Stomach (tissue), 4 donors: ENCODE measurements at regions not wholly inside any gene's neighbourhood (a gene's known extent, or its start where the extent isn't known, plus 50 kb on each side); places are given as distances from the start of the nearest gene placed in this dataset.

Experiments used
- POLR2A ChIP-seq, 4 donors: fragments of 450-650 bp; IDR thresholded peaks; one replicate each; pipeline ENCODE4 v1.6.1; 2016; ENCODE audit warnings: antibody characterized with exemption in 4 of 4, control low read depth in 2 of 4, mild to moderate bottlenecking in 1 of 4, moderate library complexity in 1 of 4
- TF ChIP-seq, protein P1 (sequence below), 7 experiments: fragments of 450-650 bp in 4 of 7; fragments of 200-600 bp in 3 of 7; sonication (generic) in 3 of 7; IDR thresholded peaks; one replicate each; pipeline ENCODE4 v1.5.1; 2016 to 2019; ENCODE audit warnings: antibody characterized with exemption in 7 of 7, control low read depth in 2 of 7, mild to moderate bottlenecking in 1 of 7

GRCh38 chr4:57632564-57632963 lies 522.4 kb upstream of the IGFBP7 start:
- TF ChIP-seq, protein P1, sequence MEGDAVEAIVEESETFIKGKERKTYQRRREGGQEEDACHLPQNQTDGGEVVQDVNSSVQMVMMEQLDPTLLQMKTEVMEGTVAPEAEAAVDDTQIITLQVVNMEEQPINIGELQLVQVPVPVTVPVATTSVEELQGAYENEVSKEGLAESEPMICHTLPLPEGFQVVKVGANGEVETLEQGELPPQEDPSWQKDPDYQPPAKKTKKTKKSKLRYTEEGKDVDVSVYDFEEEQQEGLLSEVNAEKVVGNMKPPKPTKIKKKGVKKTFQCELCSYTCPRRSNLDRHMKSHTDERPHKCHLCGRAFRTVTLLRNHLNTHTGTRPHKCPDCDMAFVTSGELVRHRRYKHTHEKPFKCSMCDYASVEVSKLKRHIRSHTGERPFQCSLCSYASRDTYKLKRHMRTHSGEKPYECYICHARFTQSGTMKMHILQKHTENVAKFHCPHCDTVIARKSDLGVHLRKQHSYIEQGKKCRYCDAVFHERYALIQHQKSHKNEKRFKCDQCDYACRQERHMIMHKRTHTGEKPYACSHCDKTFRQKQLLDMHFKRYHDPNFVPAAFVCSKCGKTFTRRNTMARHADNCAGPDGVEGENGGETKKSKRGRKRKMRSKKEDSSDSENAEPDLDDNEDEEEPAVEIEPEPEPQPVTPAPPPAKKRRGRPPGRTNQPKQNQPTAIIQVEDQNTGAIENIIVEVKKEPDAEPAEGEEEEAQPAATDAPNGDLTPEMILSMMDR (IDR thresholded peaks at IDR 0.05): no peak
- TF ChIP-seq POLR2A (IDR thresholded peaks at IDR 0.05): no peak
